ENCODE measurements at regions not wholly inside any gene's neighbourhood (a gene's known extent, or its start where the extent isn't known, plus 50 kb on each side); places are given as distances from the start of the nearest gene placed in this dataset.
"Not testable (repeated sequence)": the region's sequence is repeated elsewhere in the genome, so short reads cannot be mapped to it uniquely, and the experiment has no call there.

GRCh38 chr2:167563885-167564619 lies 675.8 kb downstream of the XIRP2 start:
- H3K27me3 Mint-ChIP-seq (ENCODE audit: low read depth); DNase-seq; ATAC-seq; H3K4me3 Mint-ChIP-seq; H3K4me1 Mint-ChIP-seq (ENCODE audit: low read depth); H3K36me3 Mint-ChIP-seq (ENCODE audit: insufficient read depth); H3K9me3 Mint-ChIP-seq: not testable (repeated sequence)

GRCh38 chr2:167558272-167558991 lies 670.2 kb downstream of the XIRP2 start:
- not testable (repeated sequence) for H3K4me1 Mint-ChIP-seq (ENCODE audit: low read depth)

GRCh38 chr2:167555098-167555720 lies 666.9 kb downstream of the XIRP2 start:
- Mint-ChIP-seq H3K9me3 (peaks cover 5% of the 10 kb centered on the region), H3K4me3 (no peak overlapping the region), H3K4me1 (ENCODE audit: low read depth) (no peaks in the 10 kb centered on the region), H3K27me3 (ENCODE audit: low read depth) (no peaks in the 10 kb centered on the region), H3K36me3 (ENCODE audit: insufficient read depth) (no peaks in the 10 kb centered on the region)
- no peak for DNase-seq
- no peak for ATAC-seq

More at GRCh38 chr2:167558272-167558991, 670.2 kb downstream of the XIRP2 start:
- H3K4me3 Mint-ChIP-seq; H3K36me3 Mint-ChIP-seq (ENCODE audit: insufficient read depth); H3K9me3 Mint-ChIP-seq; H3K27me3 Mint-ChIP-seq (ENCODE audit: low read depth); ATAC-seq; DNase-seq: not testable (repeated sequence)

GRCh38 chr2:167553635-167554034 lies 665.4 kb downstream of the XIRP2 start:
- Mint-ChIP-seq H3K4me1 (ENCODE audit: low read depth) (no peaks in the 10 kb centered on the region), H3K36me3 (ENCODE audit: insufficient read depth) (no peaks in the 10 kb centered on the region), H3K4me3 (no peak overlapping the region), H3K27me3 (ENCODE audit: low read depth) (no peaks in the 10 kb centered on the region), H3K9me3 (peaks cover 5% of the 10 kb centered on the region)
- no peak for DNase-seq
- ATAC-seq, result no peak

DNA sequence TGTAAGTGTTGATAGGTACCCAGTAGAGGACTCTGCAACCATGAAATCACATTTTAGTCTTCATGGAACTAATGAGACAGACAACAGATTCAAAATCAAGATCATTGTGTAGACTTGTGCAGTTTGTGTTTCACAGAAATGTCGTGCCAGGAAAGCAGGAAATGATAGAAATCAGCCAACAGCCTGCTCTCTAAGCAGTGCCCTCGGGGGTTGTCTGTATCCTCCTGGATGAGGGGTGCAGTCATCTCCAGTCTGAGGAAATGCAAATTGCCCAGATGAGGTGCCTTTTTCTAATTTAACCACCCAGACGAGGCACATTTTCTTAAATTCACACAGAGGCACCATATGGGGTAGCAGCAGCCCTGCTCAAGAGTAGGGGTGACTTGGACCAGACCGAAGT lies 663.1 kb downstream of the XIRP2 start:
- DNase-seq (no peak), ATAC-seq (no peak)
- no peaks in the 10 kb centered on the region for H3K9me3 Mint-ChIP-seq
- H3K36me3 Mint-ChIP-seq (ENCODE audit: insufficient read depth), result no peaks in the 10 kb centered on the region
- no peaks in the 10 kb centered on the region for H3K27me3 Mint-ChIP-seq (ENCODE audit: low read depth)
- no peak overlapping the region for H3K4me3 Mint-ChIP-seq
- no peaks in the 10 kb centered on the region for H3K4me1 Mint-ChIP-seq (ENCODE audit: low read depth)

GRCh38 chr2:167550448-167550847 lies 662.2 kb downstream of the XIRP2 start:
- H3K4me3 Mint-ChIP-seq, result no peak overlapping the region
- H3K36me3 Mint-ChIP-seq (ENCODE audit: insufficient read depth), result no peaks in the 10 kb centered on the region
- no peaks in the 10 kb centered on the region for H3K27me3 Mint-ChIP-seq (ENCODE audit: low read depth)
- no peaks in the 10 kb centered on the region for H3K9me3 Mint-ChIP-seq
- ATAC-seq, result no peak
- DNase-seq, result no peak
- H3K4me1 Mint-ChIP-seq (ENCODE audit: low read depth), result no peaks in the 10 kb centered on the region

DNA sequence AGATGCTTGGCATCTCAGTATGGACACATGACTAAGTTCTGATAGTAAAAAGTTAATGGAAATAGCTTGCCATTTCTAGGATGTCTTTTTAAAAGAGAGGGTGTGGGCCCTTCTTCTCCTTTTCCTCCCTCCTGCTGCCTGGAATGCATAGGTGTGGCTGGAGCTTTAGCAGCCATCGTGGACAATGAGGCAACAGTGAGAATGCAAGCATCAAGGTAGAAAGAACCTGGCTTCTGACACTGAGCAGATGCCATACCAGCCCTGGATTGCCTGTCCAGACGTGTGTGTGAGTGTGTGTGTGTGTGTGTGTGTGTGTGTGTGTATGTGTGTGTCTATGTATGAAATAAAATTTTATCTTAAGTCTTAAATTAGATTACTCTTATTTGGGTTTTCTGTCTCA lies 660.1 kb downstream of the XIRP2 start:
- H3K4me1 Mint-ChIP-seq (ENCODE audit: low read depth), result no peaks in the 10 kb centered on the region
- ATAC-seq, result no peak
- no peak for DNase-seq
- H3K9me3 Mint-ChIP-seq, result no peaks in the 10 kb centered on the region
- no peaks in the 10 kb centered on the region for H3K27me3 Mint-ChIP-seq (ENCODE audit: low read depth)
- H3K4me3 Mint-ChIP-seq, result no peak overlapping the region
- no peaks in the 10 kb centered on the region for H3K36me3 Mint-ChIP-seq (ENCODE audit: insufficient read depth)

DNA sequence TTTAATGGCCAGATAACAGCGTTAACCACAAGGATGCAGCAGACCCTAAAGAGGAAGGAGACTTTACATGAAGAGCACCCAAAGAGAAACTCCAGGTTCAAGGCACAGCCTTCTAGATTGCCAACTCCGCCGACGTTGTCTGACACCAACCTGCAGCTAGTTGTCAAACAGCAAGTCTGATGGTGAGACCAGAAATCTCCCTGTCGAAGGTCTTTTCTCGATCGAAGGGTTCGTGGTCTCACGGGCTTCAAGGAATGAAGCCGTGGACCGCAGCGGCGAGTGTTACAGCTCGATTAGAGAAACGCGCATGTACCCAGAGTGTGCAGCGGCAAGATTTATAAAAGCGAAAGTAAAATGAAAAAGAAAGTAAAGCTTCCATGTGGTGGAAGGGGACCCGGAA lies 656.3 kb downstream of the XIRP2 start:
- Mint-ChIP-seq H3K9me3 (no peaks in the 10 kb centered on the region), H3K36me3 (ENCODE audit: insufficient read depth) (no peaks in the 10 kb centered on the region), H3K4me1 (ENCODE audit: low read depth) (no peaks in the 10 kb centered on the region), H3K27me3 (ENCODE audit: low read depth) (no peaks in the 10 kb centered on the region), H3K4me3 (no peak overlapping the region)
- ATAC-seq (no peak), DNase-seq (no peak)

- ATAC-seq (no peak), DNase-seq (no peak)
- Mint-ChIP-seq H3K9me3 (no peaks in the 10 kb centered on the region), H3K27me3 (ENCODE audit: low read depth) (no peaks in the 10 kb centered on the region), H3K4me1 (ENCODE audit: low read depth) (no peaks in the 10 kb centered on the region), H3K36me3 (ENCODE audit: insufficient read depth) (no peaks in the 10 kb centered on the region), H3K4me3 (no peak overlapping the region)
Observed at GRCh38 chr2:167543721-167544120, 655.4 kb downstream of the XIRP2 start.

- Mint-ChIP-seq H3K4me1 (ENCODE audit: low read depth) (no peaks in the 10 kb centered on the region), H3K4me3 (no peak overlapping the region), H3K36me3 (ENCODE audit: insufficient read depth) (no peaks in the 10 kb centered on the region), H3K27me3 (ENCODE audit: low read depth) (peaks cover 5% of the 10 kb centered on the region), H3K9me3 (no peaks in the 10 kb centered on the region)
- no peak for DNase-seq
- no peak for ATAC-seq
Observed at GRCh38 chr2:167537743-167538142, 649.5 kb downstream of the XIRP2 start.

GRCh38 chr2:167534443-167534842 lies 646.2 kb downstream of the XIRP2 start:
- Mint-ChIP-seq H3K36me3 (ENCODE audit: insufficient read depth) (no peaks in the 10 kb centered on the region), H3K9me3 (no peaks in the 10 kb centered on the region), H3K4me3 (no peak overlapping the region), H3K4me1 (ENCODE audit: low read depth) (no peaks in the 10 kb centered on the region), H3K27me3 (ENCODE audit: low read depth) (peaks cover 5% of the 10 kb centered on the region)
- ATAC-seq (no peak), DNase-seq (no peak)

DNA sequence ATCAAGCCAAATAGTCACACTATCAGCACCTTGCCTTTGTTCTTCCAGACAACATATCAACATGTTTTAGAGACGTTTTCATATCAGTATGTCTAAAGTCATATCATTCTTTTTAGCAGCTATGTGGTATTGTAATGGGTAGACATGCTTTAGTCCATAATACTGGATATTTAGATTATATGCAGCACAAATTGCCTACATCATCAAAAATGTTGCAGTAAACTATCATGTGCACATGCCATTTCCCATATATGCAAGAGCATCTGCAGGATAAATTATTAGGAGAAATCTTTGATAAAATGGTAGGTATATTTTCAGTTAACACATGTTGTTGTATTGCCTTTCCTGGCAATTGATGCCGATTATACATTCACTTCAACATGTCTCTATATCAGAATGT lies 636.5 kb downstream of the XIRP2 start:
- no peak for ATAC-seq
- Mint-ChIP-seq H3K4me3 (no peak overlapping the region), H3K9me3 (no peaks in the 10 kb centered on the region), H3K4me1 (ENCODE audit: low read depth) (no peaks in the 10 kb centered on the region), H3K27me3 (ENCODE audit: low read depth) (no peaks in the 10 kb centered on the region), H3K36me3 (ENCODE audit: insufficient read depth) (no peaks in the 10 kb centered on the region)
- DNase-seq, result no peak

DNA sequence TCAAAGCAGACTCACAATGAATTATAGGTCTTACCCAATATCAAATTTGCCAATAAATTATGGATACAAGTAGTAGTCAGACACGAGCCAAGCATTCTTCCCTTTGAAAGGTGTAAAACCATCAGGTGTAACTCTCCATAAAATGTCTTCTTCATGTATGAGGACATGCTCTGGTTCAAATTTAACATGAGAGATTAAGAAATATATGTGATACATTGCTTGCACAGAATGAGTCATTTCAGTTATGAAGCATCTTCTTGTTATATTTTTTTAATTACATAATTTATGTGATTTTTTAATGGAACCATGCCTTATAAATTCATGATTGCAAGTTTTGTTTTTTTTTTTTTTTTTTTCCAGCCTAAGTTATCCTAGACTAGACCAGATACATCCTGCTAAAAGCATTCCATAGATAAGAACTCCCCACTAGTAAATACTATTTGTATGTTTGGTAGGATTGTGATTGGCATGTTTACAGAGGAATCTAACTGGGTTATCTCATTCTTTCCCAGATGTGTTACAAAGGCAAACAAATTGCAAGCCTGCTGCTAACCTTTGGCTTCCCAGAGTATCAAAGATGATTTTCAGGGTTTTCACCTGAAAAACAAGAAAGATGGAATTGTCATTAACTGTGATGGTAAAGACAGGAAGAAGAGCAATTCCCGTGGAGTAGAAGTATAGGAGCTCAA lies 621.9 kb downstream of the XIRP2 start:
- no peak overlapping the region for H3K4me3 Mint-ChIP-seq
- H3K9me3 Mint-ChIP-seq, result no peaks in the 10 kb centered on the region
- H3K4me1 Mint-ChIP-seq (ENCODE audit: low read depth), result no peaks in the 10 kb centered on the region
- no peaks in the 10 kb centered on the region for H3K27me3 Mint-ChIP-seq (ENCODE audit: low read depth)
- ATAC-seq (no peak), DNase-seq (no peak)
- H3K36me3 Mint-ChIP-seq (ENCODE audit: insufficient read depth), result no peaks in the 10 kb centered on the region

DNA sequence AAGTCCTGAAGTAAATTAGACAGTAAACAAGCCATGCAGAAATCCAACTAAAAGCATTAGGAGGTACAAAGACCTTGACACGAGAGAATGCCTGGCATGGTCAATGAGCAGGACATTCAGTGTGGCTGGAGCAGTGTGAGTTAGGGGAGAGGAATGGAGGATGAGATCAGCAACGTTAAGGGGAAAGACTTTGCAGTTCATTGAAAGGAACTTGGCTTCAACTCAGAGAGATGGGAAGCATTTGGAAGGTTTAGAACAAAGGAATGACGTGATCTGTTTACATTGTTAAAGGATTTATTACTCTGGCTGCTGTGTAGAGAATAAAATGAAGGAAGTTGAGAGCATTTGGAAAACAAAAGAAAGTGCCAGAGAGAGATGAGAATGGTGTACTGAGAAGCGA lies 621.3 kb downstream of the XIRP2 start:
- DNase-seq (no peak), ATAC-seq (no peak)
- no peaks in the 10 kb centered on the region for H3K9me3 Mint-ChIP-seq
- H3K27me3 Mint-ChIP-seq (ENCODE audit: low read depth), result no peaks in the 10 kb centered on the region
- no peaks in the 10 kb centered on the region for H3K36me3 Mint-ChIP-seq (ENCODE audit: insufficient read depth)
- H3K4me1 Mint-ChIP-seq (ENCODE audit: low read depth), result no peaks in the 10 kb centered on the region
- H3K4me3 Mint-ChIP-seq, result no peak overlapping the region
